K562 (cell line): ENCODE measurements at regions not wholly inside any gene's neighbourhood (a gene's known extent, or its start where the extent isn't known, plus 50 kb on each side); places are given as distances from the start of the nearest gene placed in this dataset.

Source experiments
- ATAC-seq: fragments of 200-7000 bp; cut with Tn5 transposase; 3 replicates; pipeline ENCODE4 v1.9.1; 2020; ENCODE audit warnings: moderate library complexity
- BruUV-seq: library from RNA; stranded (reverse); fragments of 400-500 nt; replicated peaks from 2 replicates; lab custom pipeline; 2021; lab: Mats Ljungman, UMichigan
- CTCF ChIA-PET: fragments of 300-600 bp; formaldehyde crosslinking; extraction: SDS; loops from one replicate; lab custom pipeline; 2021; ENCODE audit warnings: low intra/inter-chr PET ratio; lab: Yijun Ruan, JAX
- POLR2A ChIA-PET: fragments of 300-600, 350-650 bp; sonication (Branson Sonifier 250); formaldehyde crosslinking; extraction: SDS; loops from one replicate; lab custom pipeline; 2021; ENCODE audit warnings: antibody characterized with exemption, inconsistent platforms; lab: Yijun Ruan, JAX
- DNase-seq, 4 experiments: peaks; one replicate each; pipeline versions ENCODE4 v3.0.0 to v3.0.0-alpha.2; 2011 to 2018; ENCODE audit warnings: low spot score in 3 of 4, mixed read lengths in 3 of 4; ENCODE audit errors: extremely low read depth in 1 of 4
- FAIRE-seq: peaks from 2 replicates; lab custom pipeline; 2011; peaks lifted over from hg19 to GRCh38; lab: Jason Lieb, UNC
- H2AFZ ChIP-seq: 2 replicates; pipeline ENCODE4 v1.6.0; 2011; ENCODE audit warnings: low read depth, low read length, control low read depth, inconsistent platforms
- H3K27ac ChIP-seq: fragments of 200-600 bp; 3 replicates; pipeline ENCODE4 v1.8.0; 2011; ENCODE audit warnings: low read depth, mild to moderate bottlenecking, control low read depth, inconsistent platforms, low read length, moderate library complexity, mixed read lengths; ENCODE audit errors: extremely low read depth
- H3K27me3 ChIP-seq, 2 experiments: fragments of 300-600 bp in 1 of 2; 2 replicates in 1 of 2; 3 replicates in 1 of 2; pipeline versions ENCODE4 v1.6.0 to v1.8.0; 2011; ENCODE audit warnings: inconsistent platforms in 2 of 2, low read length in 2 of 2, mild to moderate bottlenecking in 1 of 2, mixed read lengths in 1 of 2, moderate library complexity in 1 of 2; ENCODE audit not compliant: control insufficient read depth in 2 of 2, insufficient read depth in 2 of 2
- H3K36me3 ChIP-seq: fragments of 300-600 bp; 3 replicates; pipeline ENCODE4 v1.8.0; 2011; ENCODE audit warnings: mild to moderate bottlenecking, low read length, inconsistent platforms; ENCODE audit not compliant: control insufficient read depth, insufficient read depth
- H3K4me1 ChIP-seq, 2 experiments: fragments of 200-600 bp in 1 of 2; replicated peaks in 1 of 2; 2 replicates in 1 of 2; 3 replicates in 1 of 2; pipeline versions ENCODE4 v1.5.1 to v1.8.0; 2011; ENCODE audit warnings: inconsistent platforms in 2 of 2, low read length in 2 of 2, mild to moderate bottlenecking in 1 of 2, mixed read lengths in 1 of 2, moderate library complexity in 1 of 2; ENCODE audit not compliant: control insufficient read depth in 2 of 2, insufficient read depth in 2 of 2
- H3K4me2 ChIP-seq: 2 replicates; pipeline ENCODE4 v1.6.1; 2011; ENCODE audit warnings: low read length, control low read depth, inconsistent platforms, mixed read lengths; ENCODE audit not compliant: insufficient read depth
- H3K4me3 ChIP-seq: fragments of 200-600 bp; sonication (generic), shearing (Covaris generic); 2 replicates; pipeline ENCODE4 v1.5.1; 2016; ENCODE audit warnings: control low read depth, inconsistent platforms
- H3K79me2 ChIP-seq: fragments of 200-600 bp; 3 replicates; pipeline ENCODE4 v1.8.0; 2011; ENCODE audit warnings: low read length, inconsistent platforms; ENCODE audit not compliant: control insufficient read depth, insufficient read depth
- H3K9ac ChIP-seq, 2 experiments: 2 replicates each; pipeline versions ENCODE4 v1.6.0 to v1.6.1; 2011; ENCODE audit warnings: low read depth in 2 of 2, low read length in 2 of 2, control low read depth in 1 of 2, inconsistent platforms in 1 of 2, mild to moderate bottlenecking in 1 of 2, mixed read lengths in 1 of 2; ENCODE audit not compliant: insufficient read depth in 1 of 2
- H3K9me1 ChIP-seq: one replicate; pipeline ENCODE4 v1.6.0; 2011; ENCODE audit warnings: inconsistent platforms, mild to moderate bottlenecking, low read length, moderate library complexity; ENCODE audit not compliant: control insufficient read depth, insufficient read depth
- H3K9me3 ChIP-seq: replicated peaks from 2 replicates; pipeline ENCODE4 v1.5.1; 2011; ENCODE audit warnings: low read depth, low read length, inconsistent platforms; ENCODE audit not compliant: control insufficient read depth, insufficient read depth
- H4K20me1 ChIP-seq: replicated peaks from 2 replicates; pipeline ENCODE4 v1.6.1; 2011; ENCODE audit warnings: low read length, inconsistent platforms, mixed read lengths; ENCODE audit not compliant: control insufficient read depth, insufficient read depth
- BRD4 ChIP-seq: fragments of 200-600 bp; sonication (generic); IDR thresholded peaks from 2 replicates; pipeline ENCODE4 v1.6.1; 2017; ENCODE audit warnings: inconsistent platforms
- HDAC1 ChIP-seq, 2 experiments: fragments of 450-650 bp; IDR thresholded peaks; 2 replicates each; pipeline ENCODE4 v1.6.1; 2016 to 2017; ENCODE audit warnings: inconsistent platforms in 1 of 2, mild to moderate bottlenecking in 1 of 2, moderate library complexity in 1 of 2
- MYC ChIP-seq, 2 experiments: fragments of 250-450 bp in 1 of 2; sonication (Bioruptor Pico) in 1 of 2; IDR thresholded peaks; 2 replicates each; pipeline versions ENCODE4 v1.5.1 to v1.6.1; 2012 to 2021; ENCODE audit warnings: low read depth in 2 of 2, borderline replicate concordance in 1 of 2, improper control_type of control experiment in 1 of 2, low read length in 1 of 2, mild to moderate bottlenecking in 1 of 2, moderate library complexity in 1 of 2
- NCOA2 ChIP-seq, 2 experiments: fragments of 450-650 bp; IDR thresholded peaks; 2 replicates each; pipeline ENCODE4 v1.6.1; 2018; ENCODE audit warnings: mild to moderate bottlenecking in 2 of 2, moderate library complexity in 1 of 2; ENCODE audit not compliant: partially characterized antibody in 2 of 2
- NFIX ChIP-seq: fragments of 250-450 bp; sonication (Bioruptor Pico); IDR thresholded peaks from 2 replicates; pipeline ENCODE4 v1.4.0; 2020; ENCODE audit warnings: low read depth, mild to moderate bottlenecking, moderate library complexity
- NR2C2 ChIP-seq, 2 experiments: fragments of 200-800 bp in 1 of 2; sonication (Bioruptor generic) in 1 of 2; sonication (generic) in 1 of 2; formaldehyde crosslinking in 1 of 2; IDR thresholded peaks; 2 replicates each; pipeline versions ENCODE4 v1.6.1 to v1.8.0; 2016 to 2022; ENCODE audit warnings: mild to moderate bottlenecking in 1 of 2, missing compliant biosample characterization in 1 of 2, missing genetic modification characterization in 1 of 2, missing genetic modification reagents in 1 of 2
- NUFIP1 ChIP-seq: fragments of 450-650 bp; IDR thresholded peaks from 2 replicates; pipeline ENCODE4 v1.6.1; 2018; ENCODE audit not compliant: partially characterized antibody
- RBFOX2 ChIP-seq: fragments of 200-400 bp; formaldehyde crosslinking; IDR thresholded peaks from 2 replicates; pipeline ENCODE4 v1.6.1; 2017; ENCODE audit warnings: low read depth, mild to moderate bottlenecking, low read length, moderate library complexity
- SNAPC5 ChIP-seq: fragments of 250-450 bp; sonication (Bioruptor Pico); IDR thresholded peaks from 2 replicates; pipeline ENCODE4 v1.8.0; 2021; ENCODE audit warnings: moderate library complexity, mild to moderate bottlenecking, inconsistent platforms
- ZC3H4 ChIP-seq: sonication (generic); formaldehyde crosslinking; IDR thresholded peaks from 2 replicates; pipeline ENCODE4 v1.9.0; 2021; ENCODE audit warnings: missing genetic modification reagents, borderline replicate concordance
- ZHX1 ChIP-seq: fragments of 150-350 bp; conservative IDR thresholded peaks from 2 replicates; pipeline ENCODE4 v1.6.1; 2014; ENCODE audit warnings: low read length
- ZSCAN32 ChIP-seq: fragments of 450-650 bp; formaldehyde crosslinking; IDR thresholded peaks from 2 replicates; pipeline ENCODE4 v1.4.0; 2020; ENCODE audit warnings: mild to moderate bottlenecking, moderate library complexity
- WGBS: fragments of 100-300 bp; shearing (Covaris generic); methylation state at CpG from one replicate; pipeline ENCODE4 v1.1.6; 2016; ENCODE audit warnings: low coverage, mixed read lengths; ENCODE audit not compliant: insufficient coverage; ENCODE audit errors: missing lambda C conversion rate; 5-methylcytosine and 5-hydroxymethylcytosine counted together
- in situ Hi-C: fragments of 300-500 bp; cut with MboI; formaldehyde crosslinking; loops from 4 replicates; pipeline ENCODE4 v1.15.0; 2018; ENCODE audit warnings: inconsistent platforms, mixed read lengths
- intact Hi-C: fragments of 100-400 bp; cut with micrococcal nuclease; formaldehyde crosslinking; loops from 2 replicates; pipeline ENCODE4 v1.14.2; 2022
- TF ChIP-seq, protein P1 (sequence below), 2 experiments: IDR thresholded peaks; 2 replicates each; pipeline ENCODE4 v1.6.1; 2012; ENCODE audit warnings: improper control_type of control experiment in 2 of 2, low read depth in 2 of 2, low read length in 2 of 2, borderline replicate concordance in 1 of 2

DNA sequence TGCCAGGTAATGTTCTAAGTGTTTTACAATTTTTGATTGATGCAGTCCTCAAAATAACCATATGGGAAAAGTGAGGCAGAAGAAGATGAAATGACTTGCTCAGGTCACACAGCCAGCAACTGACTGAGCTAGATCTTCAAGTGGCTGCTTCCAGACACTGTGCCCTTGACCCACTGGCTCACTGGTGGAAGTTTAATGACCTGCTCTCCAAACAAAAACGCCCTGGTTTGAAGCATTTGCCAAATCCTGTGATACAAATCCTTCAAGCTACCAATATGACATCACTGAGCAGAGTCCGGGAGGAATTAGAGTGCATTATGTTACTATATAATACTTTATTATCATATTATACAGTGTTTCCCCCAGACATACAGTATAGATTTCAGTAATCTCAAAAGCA, 459.4 kb downstream of the GADD45G start:
- H3K9ac ChIP-seq = no peak overlapping the region
- no peaks in the 10 kb centered on the region for H3K79me2 ChIP-seq
- no peaks in the 10 kb centered on the region for H3K9me1 ChIP-seq
- FAIRE-seq = no peak
- no peak overlapping the region for H3K4me2 ChIP-seq
- no peaks in the 10 kb centered on the region for H4K20me1 ChIP-seq
- no peak overlapping the region for H2AFZ ChIP-seq
- H3K4me3 ChIP-seq = no peak overlapping the region
- POLR2A ChIA-PET = interaction anchor here (1.1 kb wide), 1 partner anchor 11 kb away, joined by 3 read pairs; no protein-coding TSS in a partner anchor
- H3K4me1 ChIP-seq = no peaks in the 10 kb centered on the region
- TF ChIP-seq BRD4 = no peak
- TF ChIP-seq MYC (IDR thresholded peaks at IDR 0.05; ENCODE audit: low read depth, low read length) = no peak
- no peak for TF ChIP-seq MYC (CRISPR knock-in tag; IDR thresholded peaks at IDR 0.05; ENCODE audit: borderline replicate concordance, low read depth)
- no peak for TF ChIP-seq NUFIP1
- TF ChIP-seq RBFOX2 = no peak
- no peak for TF ChIP-seq NR2C2 (CRISPR knock-in tag; IDR thresholded peaks at IDR 0.05)
- no peak for TF ChIP-seq NR2C2 (tag; IDR thresholded peaks at IDR 0.05)
- TF ChIP-seq ZHX1 = no peak
- TF ChIP-seq, protein P1, sequence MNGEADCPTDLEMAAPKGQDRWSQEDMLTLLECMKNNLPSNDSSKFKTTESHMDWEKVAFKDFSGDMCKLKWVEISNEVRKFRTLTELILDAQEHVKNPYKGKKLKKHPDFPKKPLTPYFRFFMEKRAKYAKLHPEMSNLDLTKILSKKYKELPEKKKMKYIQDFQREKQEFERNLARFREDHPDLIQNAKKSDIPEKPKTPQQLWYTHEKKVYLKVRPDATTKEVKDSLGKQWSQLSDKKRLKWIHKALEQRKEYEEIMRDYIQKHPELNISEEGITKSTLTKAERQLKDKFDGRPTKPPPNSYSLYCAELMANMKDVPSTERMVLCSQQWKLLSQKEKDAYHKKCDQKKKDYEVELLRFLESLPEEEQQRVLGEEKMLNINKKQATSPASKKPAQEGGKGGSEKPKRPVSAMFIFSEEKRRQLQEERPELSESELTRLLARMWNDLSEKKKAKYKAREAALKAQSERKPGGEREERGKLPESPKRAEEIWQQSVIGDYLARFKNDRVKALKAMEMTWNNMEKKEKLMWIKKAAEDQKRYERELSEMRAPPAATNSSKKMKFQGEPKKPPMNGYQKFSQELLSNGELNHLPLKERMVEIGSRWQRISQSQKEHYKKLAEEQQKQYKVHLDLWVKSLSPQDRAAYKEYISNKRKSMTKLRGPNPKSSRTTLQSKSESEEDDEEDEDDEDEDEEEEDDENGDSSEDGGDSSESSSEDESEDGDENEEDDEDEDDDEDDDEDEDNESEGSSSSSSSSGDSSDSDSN (IDR thresholded peaks at IDR 0.05; ENCODE audit: borderline replicate concordance in 1 of 2, low read depth in 2 of 2, low read length in 2 of 2) = no peak
- no peak for TF ChIP-seq SNAPC5 (CRISPR knock-in tag)
- TF ChIP-seq ZSCAN32 = no peak
- no peak for TF ChIP-seq NFIX (CRISPR knock-in tag)
- TF ChIP-seq ZC3H4 (CRISPR knock-in tag) = no peak
- TF ChIP-seq NCOA2 (IDR thresholded peaks at IDR 0.05; ENCODE audit: partially characterized antibody in 2 of 2) = no peak
- TF ChIP-seq HDAC1 (IDR thresholded peaks at IDR 0.05) = no peak
- TF ChIP-seq, all 486 proteins: peak for 0
- intact Hi-C loops (no loop called here), in situ Hi-C loops (no loop called here)
- 0% methylated on average over 2 of the region's 2 CpGs for WGBS
- DNase-seq = no peak
- Histone ChIP-seq H3K27me3 (no peaks in the 10 kb centered on the region), H3K27ac (no peak overlapping the region), H3K9me3 (no peaks in the 10 kb centered on the region), H3K36me3 (no peaks in the 10 kb centered on the region)
- no peak for ATAC-seq
- BruUV-seq = no TSS peak
- CTCF ChIA-PET = no interaction called here
